SW 1271 (cell line): ENCODE measurements at regions not wholly inside any gene's neighbourhood (a gene's known extent, or its start where the extent isn't known, plus 50 kb on each side); places are given as distances from the start of the nearest gene placed in this dataset.

Experiments
- DNase-seq, 2 experiments: peaks; one replicate each; lab custom pipeline; 2025; lab: John Stamatoyannopoulos, UW

DNA sequence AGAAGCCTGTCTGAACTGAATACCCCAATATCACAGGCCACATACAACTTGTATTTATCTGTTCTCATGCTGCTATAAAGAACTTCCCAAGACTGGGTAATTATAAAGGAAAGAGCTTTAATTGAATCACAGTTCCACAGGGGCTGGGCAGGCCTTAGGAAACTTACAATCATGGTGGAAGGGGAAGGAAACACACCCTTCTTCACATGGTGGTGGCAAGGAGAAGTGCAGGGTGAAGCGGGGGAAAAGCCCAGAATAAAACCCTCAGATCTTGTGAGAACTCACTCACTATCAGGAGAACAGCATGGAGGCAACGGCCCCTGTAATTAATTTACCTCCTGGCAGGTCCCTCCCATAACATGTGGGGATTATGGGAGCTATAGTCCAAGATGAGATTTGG lies 50.3 kb upstream of the FNDC1 start:
- DNase-seq: no peak

DNA sequence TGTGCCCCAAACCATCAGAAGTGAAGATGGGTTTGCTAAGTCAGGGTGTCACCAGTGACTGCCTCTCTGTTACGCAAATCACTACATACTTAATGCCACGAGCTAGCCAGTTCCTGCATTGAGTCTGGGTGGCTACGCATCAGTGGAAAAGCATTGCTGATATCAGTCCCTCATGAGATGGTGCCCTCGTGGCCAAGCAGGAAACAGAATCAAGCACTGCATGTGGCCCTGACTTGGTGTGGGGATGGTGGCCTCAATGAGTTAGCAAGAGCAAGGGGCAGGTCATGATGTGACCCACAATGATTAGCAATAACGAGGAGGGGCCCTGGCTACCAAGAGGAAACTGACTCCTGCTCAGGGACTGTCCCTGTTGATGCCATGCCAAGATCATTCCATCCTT lies 51.6 kb upstream of the FNDC1 start:
- no peak for DNase-seq

DNA sequence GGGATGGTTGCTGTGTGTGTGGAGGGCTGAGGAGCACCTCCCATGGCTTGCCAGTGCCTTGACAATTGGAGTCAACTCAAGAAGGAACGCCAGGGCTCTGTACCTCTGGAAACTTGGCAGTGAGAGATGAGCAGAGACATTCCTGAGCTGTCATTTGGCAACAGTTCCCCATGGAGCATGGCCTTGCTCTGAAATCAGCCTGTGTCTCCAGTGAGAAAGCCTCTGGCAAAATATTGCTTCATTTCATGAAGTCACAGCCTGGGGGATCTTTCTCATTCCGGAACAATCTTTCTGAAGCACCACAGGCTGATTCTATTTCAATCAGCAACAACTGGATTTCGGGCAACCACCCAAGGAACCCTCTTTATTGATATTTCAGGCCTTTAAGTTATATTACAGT lies 52.2 kb upstream of the FNDC1 start:
- no peak for DNase-seq

DNA sequence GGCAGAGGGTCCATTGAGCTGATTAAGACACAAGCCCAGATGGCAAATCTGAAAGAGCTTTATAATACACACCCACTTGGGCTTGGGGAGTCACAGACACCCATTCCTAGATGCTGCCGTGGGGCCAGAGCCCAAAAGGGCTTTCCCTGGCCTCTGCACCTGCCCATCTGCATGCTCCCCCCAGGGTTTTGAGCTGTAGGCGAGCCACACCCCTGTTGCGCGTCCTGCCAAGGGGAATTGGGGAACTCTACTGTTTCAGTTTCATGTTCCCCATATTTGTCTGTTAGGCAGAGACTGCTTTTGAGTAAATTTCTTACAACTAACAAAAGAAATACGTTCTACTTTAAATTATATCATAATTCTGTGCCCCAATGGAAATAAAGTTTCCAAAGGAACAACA lies 52.9 kb upstream of the FNDC1 start:
- DNase-seq: no peak

DNA sequence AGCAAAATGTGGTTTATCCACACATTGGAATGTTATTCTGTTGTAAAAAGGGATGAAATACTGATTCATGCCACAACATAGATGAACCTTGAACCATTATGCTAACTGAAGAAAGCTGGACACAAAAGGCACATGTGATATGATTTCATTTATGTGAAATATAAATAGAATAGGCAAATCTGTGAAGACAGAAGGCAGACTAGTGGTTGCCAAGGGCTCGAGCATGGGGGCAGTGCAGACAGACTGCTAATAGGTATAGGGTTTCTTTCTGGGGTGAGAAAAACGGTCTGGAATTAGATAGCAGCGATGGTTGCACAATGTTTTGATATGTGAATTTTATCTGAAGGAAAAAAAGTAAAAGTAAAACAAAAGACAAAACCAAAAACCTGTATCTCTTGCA lies 54.6 kb upstream of the FNDC1 start:
- no peak for DNase-seq

DNA sequence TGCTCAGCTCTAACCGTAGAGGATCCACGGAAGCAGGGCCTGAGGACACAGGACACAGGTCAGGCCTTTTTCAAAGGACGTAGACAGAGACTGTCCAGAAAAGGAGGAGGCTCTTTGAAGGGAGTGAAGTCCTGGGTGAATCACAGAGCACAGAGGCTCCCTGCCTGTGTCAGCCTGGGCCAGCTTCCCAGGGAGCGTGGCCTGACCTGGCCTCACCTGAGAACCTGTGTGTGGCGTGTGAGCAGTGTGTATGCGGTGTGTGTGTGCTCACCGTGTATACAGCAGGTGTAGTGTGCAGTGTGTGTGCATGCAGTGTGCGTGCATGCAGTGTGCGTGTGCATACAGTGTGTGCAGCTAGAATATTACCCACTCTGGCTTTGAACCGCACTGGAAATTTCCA lies 56.0 kb upstream of the FNDC1 start:
- no peak for DNase-seq

DNA sequence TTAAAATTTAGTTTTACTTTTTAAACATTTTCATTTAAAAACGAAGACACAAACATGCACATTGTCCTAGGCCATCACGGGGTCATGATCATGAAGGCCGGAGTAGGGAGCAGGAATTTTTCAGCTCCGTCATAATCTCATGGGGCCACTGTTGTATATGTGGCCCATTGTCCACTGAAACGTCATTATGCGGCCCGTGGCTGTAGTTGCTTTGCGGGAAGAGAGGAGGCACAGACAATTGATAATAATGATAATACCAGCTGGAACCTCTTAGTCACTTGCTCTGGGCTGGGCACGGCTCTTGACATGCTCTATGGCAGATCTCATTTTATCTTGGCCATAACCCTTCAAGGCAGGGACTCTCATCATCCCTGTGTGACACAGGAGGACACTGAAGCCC lies 56.5 kb upstream of the FNDC1 start:
- DNase-seq: no peak

DNA sequence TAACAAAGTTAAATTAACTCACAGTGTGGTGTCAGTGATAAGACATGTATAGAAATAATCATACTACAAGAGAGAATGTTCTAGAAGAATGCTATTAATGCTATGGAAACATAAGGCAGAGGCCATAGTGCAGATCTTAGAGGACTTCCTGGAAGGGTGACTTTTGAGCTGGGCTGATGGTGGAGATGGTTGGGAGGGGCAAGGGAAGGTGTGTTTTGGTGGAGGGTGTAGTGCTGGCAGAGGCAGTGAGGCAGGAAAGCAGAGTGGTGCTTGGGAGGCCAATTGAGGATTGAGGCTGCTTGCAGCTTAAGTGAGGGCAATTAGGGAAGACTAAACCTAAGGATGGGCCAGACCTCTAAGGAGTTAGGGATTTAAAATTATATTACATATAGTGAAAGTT lies 58.5 kb upstream of the FNDC1 start:
- DNase-seq: no peak

DNA sequence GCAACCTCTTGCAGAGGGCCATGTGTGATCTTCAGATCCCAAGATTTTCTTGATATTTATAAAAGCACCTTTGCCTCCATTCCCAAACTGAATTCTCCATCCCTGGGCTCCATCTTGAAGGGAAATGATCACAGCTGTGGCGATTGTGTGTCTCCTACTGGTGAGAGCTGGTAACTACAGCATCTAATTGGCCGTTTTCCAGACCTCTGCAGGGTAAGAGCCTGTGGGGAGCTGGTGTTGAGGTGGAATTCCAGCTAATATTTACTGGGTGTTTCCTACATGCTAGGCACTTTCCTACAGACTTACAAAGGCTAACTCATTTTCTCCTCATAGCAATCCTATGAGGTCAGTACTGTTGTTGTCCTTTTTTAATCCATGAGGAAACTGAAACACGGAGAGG lies 59.2 kb upstream of the FNDC1 start:
- DNase-seq: peak in 1 of 2 experiments; percentile 18

DNA sequence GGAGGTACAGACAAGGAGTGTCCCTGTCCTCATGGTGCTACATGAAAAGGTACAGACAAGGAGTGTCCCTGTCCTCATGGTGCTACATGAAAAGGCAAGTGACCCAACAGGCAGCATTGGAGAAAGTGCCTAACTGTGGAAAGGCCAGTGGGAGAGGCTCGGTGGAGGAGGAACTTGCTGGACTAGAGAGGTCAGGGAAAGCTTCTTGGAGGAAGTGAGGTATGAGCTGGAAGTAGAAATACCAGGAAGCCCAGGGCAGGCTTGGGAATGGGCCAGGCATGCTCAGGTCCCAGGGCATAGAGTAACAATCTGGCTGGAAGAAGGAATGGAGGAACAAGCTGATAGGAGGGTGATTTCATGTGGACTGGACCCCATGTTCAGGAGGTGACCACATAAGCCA lies 59.8 kb upstream of the FNDC1 start:
- DNase-seq: no peak

DNA sequence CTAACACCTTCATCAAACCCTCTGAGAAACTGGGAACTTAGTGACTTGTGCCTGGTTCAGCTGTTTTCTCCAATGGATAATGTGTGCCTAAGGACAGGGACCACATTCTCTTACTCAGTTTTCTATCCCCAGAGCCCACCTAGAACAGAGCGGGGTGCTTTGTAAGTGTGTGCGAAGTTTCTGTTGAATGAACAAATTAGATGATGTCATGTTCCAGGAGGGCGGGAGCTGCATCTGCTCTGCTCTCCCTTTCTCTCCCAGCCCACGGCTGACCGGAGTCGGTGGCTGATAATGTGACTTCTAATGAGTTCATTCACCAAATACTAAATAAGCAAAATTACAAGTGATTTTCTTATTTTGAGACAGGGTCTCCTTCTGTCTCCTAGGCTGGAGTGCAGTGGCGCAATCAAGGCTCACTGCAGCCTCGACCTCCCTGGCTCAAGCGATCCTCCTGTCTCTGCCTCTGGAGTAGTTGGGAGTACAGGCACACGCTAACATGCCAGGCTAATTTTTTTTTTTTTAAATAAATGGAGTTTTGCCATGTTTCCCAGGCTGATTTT lies 60.7 kb upstream of the FNDC1 start:
- DNase-seq: no peak

DNA sequence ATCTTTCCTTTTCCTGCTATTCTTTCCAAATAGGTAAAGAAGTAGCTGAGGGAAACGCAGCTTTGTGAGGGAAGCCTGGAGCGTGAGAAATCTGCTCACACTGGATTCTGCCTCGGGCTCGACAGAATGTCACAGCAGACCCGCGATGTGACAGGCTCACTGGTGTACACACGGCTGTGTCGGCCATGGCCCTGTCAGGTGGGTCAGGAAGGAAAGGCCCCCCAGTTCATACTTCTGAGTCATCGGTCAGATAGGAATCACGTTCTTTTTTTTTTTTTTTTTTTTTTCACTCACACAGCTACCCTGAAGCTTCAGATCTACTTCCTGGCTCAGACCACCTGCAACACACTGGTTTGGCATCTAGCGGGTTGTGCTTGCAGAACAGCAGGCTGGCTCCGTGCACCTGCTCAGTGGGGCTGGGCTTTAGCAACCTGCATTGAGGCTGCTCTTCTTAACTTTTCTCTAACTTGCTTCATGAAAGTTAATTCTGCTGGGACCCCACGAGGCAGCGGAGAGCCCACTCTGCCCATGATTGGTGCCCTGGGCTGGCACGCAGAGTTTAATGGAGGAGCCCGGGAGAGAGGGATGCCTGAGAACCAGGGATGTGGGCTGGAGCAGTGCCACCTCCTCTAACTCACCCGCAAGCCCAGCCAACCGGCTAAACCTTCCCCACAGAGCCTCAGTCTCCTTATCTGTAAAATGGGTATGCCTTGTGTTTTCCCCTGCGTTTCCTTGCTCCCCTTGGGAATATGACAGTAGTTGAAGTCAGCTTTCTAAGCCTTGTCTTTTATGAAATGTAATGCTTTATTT lies 61.5 kb upstream of the FNDC1 start:
- no peak for DNase-seq

DNA sequence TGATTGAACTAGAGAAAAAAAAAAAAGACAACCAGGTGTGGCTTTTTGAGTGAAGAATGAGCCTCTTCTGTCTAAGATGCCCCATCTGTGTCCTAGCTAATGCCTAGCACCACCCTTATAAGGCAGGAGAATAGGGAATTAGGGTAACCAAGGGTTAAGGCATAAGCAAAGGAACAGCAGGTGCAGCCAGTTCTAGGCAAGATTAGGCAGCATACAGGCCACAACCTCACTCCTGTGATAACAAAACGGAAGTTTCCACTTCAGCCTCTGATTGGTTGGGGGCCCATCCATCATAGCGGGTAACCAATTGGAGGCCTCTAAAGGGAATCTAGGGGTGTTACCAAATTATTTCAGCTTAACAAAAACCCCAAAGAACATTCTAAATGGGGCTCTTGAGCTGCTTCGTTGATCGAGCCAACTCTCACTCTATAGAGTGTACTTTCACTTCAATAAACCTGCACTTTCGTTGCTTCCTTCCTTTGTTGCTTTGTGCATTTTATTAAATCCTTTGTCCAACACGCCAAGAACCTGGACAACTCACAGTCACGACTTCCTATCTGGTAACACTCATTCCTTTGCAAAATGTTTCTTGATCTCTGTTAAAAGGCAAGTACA lies 61.9 kb upstream of the TAGAP start:
- peak in 1 of 2 experiments; percentile 19 for DNase-seq

DNA sequence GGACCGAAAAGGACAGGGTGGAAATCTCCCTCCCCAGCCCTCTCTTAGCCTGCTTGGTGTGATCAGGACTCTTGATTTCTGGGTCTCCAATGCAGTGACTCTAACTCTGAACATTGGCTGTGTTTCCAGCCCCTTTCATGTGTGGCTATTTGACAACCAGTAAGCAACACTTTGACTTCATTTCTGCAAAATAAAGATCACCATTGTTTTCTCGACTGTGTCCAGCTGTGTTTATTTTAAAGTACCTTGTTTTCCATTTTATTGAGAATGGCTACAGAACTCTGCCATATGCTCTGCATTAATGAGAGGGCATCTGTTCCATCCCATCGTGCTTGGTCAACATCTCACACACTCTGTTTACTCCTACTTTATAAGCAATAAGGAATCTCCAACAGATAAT lies 60.9 kb upstream of the TAGAP start:
- DNase-seq: no peak

DNA sequence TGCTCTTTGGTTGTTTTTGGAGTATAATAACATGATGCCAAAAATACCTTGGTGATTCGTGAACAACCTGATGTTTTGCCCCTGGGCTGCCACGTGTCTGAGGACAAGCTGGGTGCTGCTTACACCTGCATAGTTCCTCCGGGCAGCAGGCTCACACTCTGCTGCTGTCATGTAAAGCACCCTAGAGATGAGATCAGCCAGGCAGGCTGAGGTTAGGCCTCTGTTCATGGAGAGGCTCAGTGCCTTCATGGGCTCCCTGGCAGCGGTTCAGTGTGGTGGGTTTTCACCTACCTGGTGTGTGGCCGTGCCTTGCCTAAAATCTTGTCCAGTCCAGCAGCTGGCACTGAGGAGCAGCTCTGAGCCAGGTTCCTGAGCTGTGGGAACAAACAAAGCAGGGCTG lies 60.1 kb upstream of the TAGAP start:
- no peak for DNase-seq

DNA sequence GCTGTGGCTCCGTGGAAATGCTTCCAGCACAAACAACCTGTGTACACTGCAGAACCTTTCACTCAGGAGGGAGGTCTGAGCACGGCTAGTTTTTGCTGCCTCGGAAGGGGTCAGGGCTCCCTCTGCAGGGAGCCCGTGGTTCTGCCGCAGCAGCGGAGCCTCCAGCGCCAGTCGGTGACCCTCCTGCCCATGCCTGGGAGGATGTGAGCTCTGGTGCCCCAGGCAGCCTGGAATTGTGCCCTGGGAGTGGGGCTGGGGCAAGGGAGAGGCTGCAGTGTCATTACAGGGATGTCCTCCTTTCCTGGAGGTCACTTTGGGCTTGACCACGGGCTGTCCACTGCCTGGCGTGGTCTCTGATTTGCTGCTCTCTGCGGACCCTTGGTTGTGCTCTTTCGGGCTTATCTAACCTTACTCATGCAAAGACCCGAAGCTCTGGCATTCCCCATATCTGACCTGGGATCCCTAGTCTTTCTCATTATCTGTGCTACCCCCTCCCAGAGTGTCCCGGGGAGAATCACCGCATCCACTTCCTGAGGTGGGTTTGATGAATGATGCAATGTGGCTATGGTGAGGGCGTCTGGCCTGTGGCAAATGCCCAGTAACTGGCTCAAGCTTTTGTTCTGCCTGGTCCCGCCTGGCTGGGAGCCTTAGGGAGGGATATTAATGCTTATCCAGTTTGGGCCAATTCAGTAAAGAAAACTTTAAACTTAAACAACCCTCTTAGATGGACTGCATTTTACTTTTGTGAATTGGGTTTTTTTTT lies 59.6 kb upstream of the TAGAP start:
- peak in 1 of 2 experiments; percentile 26 for DNase-seq

DNA sequence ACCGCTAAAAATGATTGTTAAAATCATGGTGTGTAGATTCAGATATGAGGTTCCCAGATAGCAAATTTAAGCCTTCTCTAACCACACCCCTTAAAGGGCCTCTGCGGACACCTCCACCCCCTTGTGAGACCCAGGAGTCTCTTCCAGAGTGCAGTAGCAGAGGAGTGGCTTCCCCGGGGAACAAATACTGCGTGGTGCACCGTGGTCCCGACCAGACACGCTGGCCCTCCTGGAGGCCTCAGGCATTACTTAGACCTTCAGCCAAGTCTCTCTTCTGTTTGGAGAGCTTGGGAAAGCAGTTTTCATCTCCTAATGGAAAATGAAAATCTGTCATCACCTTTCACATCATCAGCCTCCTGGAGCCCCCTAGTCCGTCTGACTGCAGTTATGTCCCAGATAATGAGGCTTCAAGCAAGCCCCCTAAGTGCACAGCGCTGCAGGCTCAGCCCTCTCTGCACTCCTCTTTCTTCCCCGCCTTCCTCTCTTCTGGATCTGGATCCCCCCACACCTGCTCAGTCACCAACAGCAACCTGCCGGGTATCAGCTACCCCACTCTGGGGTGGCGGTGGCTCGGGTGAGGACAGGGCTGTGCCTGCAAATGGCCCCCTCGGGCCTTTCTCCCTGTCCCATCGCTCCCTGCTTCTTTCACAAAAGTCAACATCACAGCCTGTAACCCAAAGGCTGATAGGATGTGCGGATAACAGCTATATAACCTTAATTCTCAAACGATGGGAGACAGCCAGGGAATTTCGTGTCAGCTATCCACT lies 58.8 kb upstream of the TAGAP start:
- DNase-seq: no peak

DNA sequence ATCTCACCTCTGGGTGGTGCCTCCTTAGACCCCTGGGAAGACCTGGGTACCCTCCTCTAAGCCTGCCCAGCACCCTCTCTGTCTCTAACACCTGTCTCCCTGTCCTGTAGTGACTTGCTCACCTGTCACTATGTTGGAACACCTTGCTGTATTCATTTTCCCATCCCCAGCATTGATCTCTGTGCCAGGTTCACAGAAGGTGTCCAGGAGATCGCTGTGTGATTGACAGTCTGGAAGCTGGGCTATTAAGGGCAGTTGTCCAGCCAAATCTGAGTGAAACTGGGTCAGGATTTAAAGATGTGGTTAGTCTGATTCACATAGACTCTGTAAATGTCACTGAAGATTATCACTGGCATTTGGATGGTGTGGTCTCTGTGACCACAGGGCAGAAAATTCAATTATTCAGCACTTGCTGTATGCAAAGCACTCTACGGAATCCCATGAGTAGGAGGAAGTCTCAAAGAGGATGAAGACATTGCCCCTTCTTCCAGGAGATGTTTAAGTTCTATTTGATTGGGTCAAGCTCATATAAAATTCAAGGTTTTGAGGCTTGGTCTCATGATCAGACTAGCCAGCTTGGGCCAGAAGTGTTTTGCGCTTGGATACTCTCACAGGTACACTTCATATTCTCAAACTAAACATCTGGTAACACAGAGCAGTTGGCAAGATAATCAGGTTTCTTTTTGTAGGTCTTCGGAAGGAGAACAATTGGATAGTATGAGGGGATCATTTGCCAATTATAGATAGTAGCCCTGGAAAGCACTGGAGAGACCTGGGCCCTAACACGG lies 57.8 kb upstream of the TAGAP start:
- DNase-seq: no peak

DNA sequence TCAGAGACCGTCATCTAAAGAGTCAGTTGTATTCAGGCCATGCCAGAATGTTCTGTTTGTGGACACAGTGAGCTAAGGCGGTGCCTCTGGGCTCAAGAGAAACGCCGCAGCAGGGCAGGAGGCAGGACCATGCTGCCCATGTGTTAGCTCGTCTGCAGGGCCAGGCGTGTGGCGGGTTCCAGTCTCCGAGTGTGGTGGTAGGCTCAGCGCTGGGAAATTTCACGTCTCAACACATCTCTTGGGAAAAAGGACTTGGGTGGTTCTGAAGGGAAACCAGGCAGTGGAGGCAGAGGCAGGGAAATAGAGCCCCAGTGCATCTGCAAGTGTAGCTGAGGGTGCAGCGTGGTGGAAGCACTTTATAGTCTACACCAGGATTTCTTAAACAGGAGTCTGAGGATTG lies 56.9 kb upstream of the TAGAP start:
- DNase-seq: no peak

DNA sequence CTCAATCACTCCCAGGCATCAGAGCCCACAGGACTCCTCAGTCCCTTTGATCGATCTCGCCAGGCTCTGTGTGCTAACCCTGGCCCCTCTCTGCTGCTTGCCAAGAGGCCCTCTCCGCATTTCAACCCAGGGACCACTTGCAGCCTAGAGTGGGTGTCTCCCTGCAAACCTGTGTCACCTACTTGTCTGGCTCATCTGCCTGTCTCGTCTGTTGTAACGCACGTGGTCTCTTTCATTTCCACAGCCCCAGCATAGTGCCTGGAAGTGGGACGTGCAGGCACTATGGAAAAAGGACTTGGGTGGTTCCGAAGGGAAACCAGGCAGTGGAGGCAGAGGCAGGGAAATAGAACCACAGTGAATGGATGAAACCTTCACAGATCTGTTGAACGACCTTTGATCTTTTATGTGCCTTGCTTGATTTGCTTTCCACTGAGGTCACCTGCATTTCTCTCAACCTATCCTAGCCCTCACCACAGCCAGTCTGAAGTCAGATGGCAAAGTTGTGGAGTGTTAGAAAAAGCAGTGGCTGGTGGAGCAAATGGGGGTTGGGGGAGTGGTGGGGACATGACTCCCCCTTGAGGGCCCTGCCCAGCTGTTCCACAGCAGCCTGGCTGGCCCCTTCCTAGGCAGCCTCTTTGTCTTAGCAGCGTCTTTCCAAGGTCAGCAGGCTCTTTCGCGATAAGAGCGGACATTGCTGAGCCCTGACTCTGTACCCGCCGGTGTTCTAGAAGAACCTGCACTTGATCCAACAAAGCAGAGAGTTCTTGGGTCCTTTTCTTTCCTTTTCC lies 55.8 kb upstream of the TAGAP start:
- no peak for DNase-seq
